HL-60 (cell line): ENCODE measurements at regions not wholly inside any gene's neighbourhood (a gene's known extent, or its start where the extent isn't known, plus 50 kb on each side); places are given as distances from the start of the nearest gene placed in this dataset.

Experiments used
- DNase-seq, 2 experiments: peaks; one replicate each; pipeline ENCODE4 v3.0.0-alpha.2; 2010 to 2020; ENCODE audit warnings: low read depth in 1 of 2, low spot score in 1 of 2
- H3K27ac ChIP-seq: fragments of 250-450 bp; sonication (Bioruptor Pico); replicated peaks from 2 replicates; pipeline ENCODE4 v1.5.1; 2020; ENCODE audit warnings: mild to moderate bottlenecking, moderate library complexity
- H3K27me3 ChIP-seq: fragments of 250-450 bp; sonication (Bioruptor Pico); 2 replicates; pipeline ENCODE4 v1.5.1; 2021; ENCODE audit warnings: mild to moderate bottlenecking, moderate library complexity; ENCODE audit not compliant: insufficient read depth, poor library complexity, severe bottlenecking
- H3K4me3 ChIP-seq: replicated peaks from 2 replicates; pipeline ENCODE4 v1.5.1; 2011; ENCODE audit warnings: mild to moderate bottlenecking, control low read depth, low read length; ENCODE audit not compliant: insufficient read depth
- GABPA ChIP-seq: IDR thresholded peaks from 2 replicates; pipeline ENCODE4 v1.6.1; 2012; ENCODE audit warnings: low read depth
- POLR2AphosphoS5 ChIP-seq: IDR thresholded peaks from 2 replicates; pipeline ENCODE4 v1.6.1; 2012; ENCODE audit warnings: low read depth
- REST ChIP-seq: IDR thresholded peaks from 2 replicates; pipeline ENCODE4 v1.6.1; 2012; ENCODE audit warnings: low read depth; ENCODE audit not compliant: insufficient replicate concordance
- SPI1 ChIP-seq: IDR thresholded peaks from 2 replicates; pipeline ENCODE4 v1.6.1; 2012; ENCODE audit warnings: low read depth, mild to moderate bottlenecking, borderline replicate concordance
- TF ChIP-seq, protein P1 (sequence below): IDR thresholded peaks from one replicate; pipeline ENCODE4 v1.5.1; 2011; ENCODE audit warnings: low read length, control low read depth, inconsistent platforms; ENCODE audit not compliant: insufficient read depth

- TF ChIP-seq, protein P1, sequence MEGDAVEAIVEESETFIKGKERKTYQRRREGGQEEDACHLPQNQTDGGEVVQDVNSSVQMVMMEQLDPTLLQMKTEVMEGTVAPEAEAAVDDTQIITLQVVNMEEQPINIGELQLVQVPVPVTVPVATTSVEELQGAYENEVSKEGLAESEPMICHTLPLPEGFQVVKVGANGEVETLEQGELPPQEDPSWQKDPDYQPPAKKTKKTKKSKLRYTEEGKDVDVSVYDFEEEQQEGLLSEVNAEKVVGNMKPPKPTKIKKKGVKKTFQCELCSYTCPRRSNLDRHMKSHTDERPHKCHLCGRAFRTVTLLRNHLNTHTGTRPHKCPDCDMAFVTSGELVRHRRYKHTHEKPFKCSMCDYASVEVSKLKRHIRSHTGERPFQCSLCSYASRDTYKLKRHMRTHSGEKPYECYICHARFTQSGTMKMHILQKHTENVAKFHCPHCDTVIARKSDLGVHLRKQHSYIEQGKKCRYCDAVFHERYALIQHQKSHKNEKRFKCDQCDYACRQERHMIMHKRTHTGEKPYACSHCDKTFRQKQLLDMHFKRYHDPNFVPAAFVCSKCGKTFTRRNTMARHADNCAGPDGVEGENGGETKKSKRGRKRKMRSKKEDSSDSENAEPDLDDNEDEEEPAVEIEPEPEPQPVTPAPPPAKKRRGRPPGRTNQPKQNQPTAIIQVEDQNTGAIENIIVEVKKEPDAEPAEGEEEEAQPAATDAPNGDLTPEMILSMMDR = no peak
- TF ChIP-seq GABPA = no peak
- TF ChIP-seq REST = no peak
- TF ChIP-seq POLR2AphosphoS5 = no peak
- no peak for TF ChIP-seq SPI1
- Histone ChIP-seq H3K4me3 (no peak overlapping the region), H3K27me3 (no peaks in the 10 kb centered on the region), H3K27ac (no peak overlapping the region)
- DNase-seq = no peak
Observed at GRCh38 chr10:78542521-78542920, 508.9 kb downstream of the RPS24 start.

- no peak for DNase-seq
- H3K4me3 ChIP-seq = no peak overlapping the region
- no peak for TF ChIP-seq POLR2AphosphoS5
- TF ChIP-seq GABPA = no peak
- no peak for TF ChIP-seq REST
- TF ChIP-seq, protein P1 = no peak
- TF ChIP-seq SPI1 = no peak
- H3K27ac ChIP-seq = no peak overlapping the region
- no peaks in the 10 kb centered on the region for H3K27me3 ChIP-seq
Observed at GRCh38 chr10:78543031-78543748, 509.5 kb downstream of the RPS24 start.

GRCh38 chr10:78543749-78544362 lies 510.2 kb downstream of the RPS24 start:
- TF ChIP-seq POLR2AphosphoS5 (no peak), GABPA (no peak), REST (no peak), SPI1 (no peak)
- TF ChIP-seq, protein P1 = no peak

More at GRCh38 chr10:78543749-78544362, 510.2 kb downstream of the RPS24 start:
- no peak overlapping the region for H3K4me3 ChIP-seq
- no peak overlapping the region for H3K27ac ChIP-seq
- H3K27me3 ChIP-seq = no peaks in the 10 kb centered on the region
- DNase-seq = no peak
